Putamen (tissue), 1 donor: ENCODE measurements at regions not wholly inside any gene's neighbourhood (a gene's known extent, or its start where the extent isn't known, plus 50 kb on each side); places are given as distances from the start of the nearest gene placed in this dataset.
A peak's percentile ranks its signal among the peaks of the same experiment; 100 is the strongest.
"Not testable (repeated sequence)": the region's sequence is repeated elsewhere in the genome, so short reads cannot be mapped to it uniquely, and the experiment has no call there.

ENCODE experiments used
- DNase-seq: peaks from one replicate; pipeline ENCODE4 v3.0.0-alpha.2; 2016; ENCODE audit warnings: low spot score

- no peak for DNase-seq
Observed at GRCh38 chr3:33919312-33920120, 121.1 kb downstream of the PDCD6IP start.

GRCh38 chr3:33920511-33920910, 122.1 kb downstream of the PDCD6IP start:
- no peak for DNase-seq

GRCh38 chr3:33921608-33922007, 123.2 kb downstream of the PDCD6IP start:
- DNase-seq = no peak

- DNase-seq = no peak
Observed at GRCh38 chr3:33926998-33927605, 128.7 kb downstream of the PDCD6IP start.

- no peak for DNase-seq
Observed at GRCh38 chr3:33929813-33930212, 131.4 kb downstream of the PDCD6IP start.

- no peak for DNase-seq
Observed at GRCh38 chr3:33931512-33931911, 133.1 kb downstream of the PDCD6IP start.

GRCh38 chr3:33932010-33932764, 133.8 kb downstream of the PDCD6IP start:
- no peak for DNase-seq

- DNase-seq = no peak
Observed at GRCh38 chr3:33936171-33936920, 137.9 kb downstream of the PDCD6IP start.

GRCh38 chr3:33936921-33937525, 138.6 kb downstream of the PDCD6IP start:
- no peak for DNase-seq

GRCh38 chr3:33937628-33938027, 139.2 kb downstream of the PDCD6IP start:
- peak; percentile 67 for DNase-seq

- DNase-seq = no peak
Observed at GRCh38 chr3:33940149-33940548, 141.7 kb downstream of the PDCD6IP start.

GRCh38 chr3:33940736-33941135, 142.3 kb downstream of the PDCD6IP start:
- no peak for DNase-seq

- DNase-seq = no peak
Observed at GRCh38 chr3:33941804-33942203, 143.4 kb downstream of the PDCD6IP start.

GRCh38 chr3:33942483-33943150, 144.2 kb downstream of the PDCD6IP start:
- peak; percentile 42 for DNase-seq

GRCh38 chr3:33943277-33943676, 144.8 kb downstream of the PDCD6IP start:
- DNase-seq = no peak

- not testable (repeated sequence) for DNase-seq
Observed at GRCh38 chr3:33946612-33947011, 148.2 kb downstream of the PDCD6IP start.

- DNase-seq = no peak
Observed at GRCh38 chr3:33947272-33948195, 149.1 kb downstream of the PDCD6IP start.

- DNase-seq = no peak
Observed at GRCh38 chr3:33949074-33949473, 150.6 kb downstream of the PDCD6IP start.

- no peak for DNase-seq
Observed at GRCh38 chr3:33954956-33955355, 156.5 kb downstream of the PDCD6IP start.

GRCh38 chr3:33956206-33956605, 157.8 kb downstream of the PDCD6IP start:
- DNase-seq = no peak
